DND-41 (cell line): ENCODE measurements at regions not wholly inside any gene's neighbourhood (a gene's known extent, or its start where the extent isn't known, plus 50 kb on each side); places are given as distances from the start of the nearest gene placed in this dataset.

Source experiments
- ATAC-seq: fragments of 200-7000 bp; cut with Tn5 transposase; 3 replicates; pipeline ENCODE4 v1.9.1; 2021; ENCODE audit warnings: low read depth; ENCODE audit not compliant: insufficient read depth
- DNase-seq: peaks from one replicate; pipeline ENCODE4 v3.0.0-alpha.2; 2020
- H2AFZ ChIP-seq: 2 replicates; pipeline ENCODE4 v1.6.0; 2012; ENCODE audit warnings: low read depth, low read length
- H3K27ac ChIP-seq: 2 replicates; pipeline ENCODE4 v1.5.1; 2012; ENCODE audit warnings: low read length, inconsistent platforms
- H3K27me3 ChIP-seq: fragments of 200-600 bp; sonication (generic); 2 replicates; pipeline ENCODE4 v1.6.0; 2012; ENCODE audit warnings: low read length, mild to moderate bottlenecking, inconsistent platforms; ENCODE audit not compliant: insufficient read depth, poor library complexity
- H3K36me3 ChIP-seq: 2 replicates; pipeline ENCODE4 v1.5.1; 2012; ENCODE audit warnings: low read length, inconsistent platforms; ENCODE audit not compliant: insufficient read depth
- H3K4me1 ChIP-seq: 2 replicates; pipeline ENCODE4 v1.5.1; 2012; ENCODE audit warnings: mild to moderate bottlenecking, low read length; ENCODE audit not compliant: insufficient read depth
- H3K4me2 ChIP-seq: 2 replicates; pipeline ENCODE4 v1.6.0; 2012; ENCODE audit warnings: mild to moderate bottlenecking, moderate library complexity, low read length, inconsistent platforms; ENCODE audit not compliant: insufficient read depth
- H3K4me3 ChIP-seq, 2 experiments: fragments of 200-600 bp in 1 of 2; shearing (Covaris generic) in 1 of 2; 2 replicates each; pipeline ENCODE4 v1.5.1; 2012 to 2016; ENCODE audit warnings: inconsistent platforms in 2 of 2, low read length in 2 of 2, mild to moderate bottlenecking in 2 of 2, low read depth in 1 of 2, moderate library complexity in 1 of 2
- H3K79me2 ChIP-seq: 2 replicates; pipeline ENCODE4 v1.6.0; 2012; ENCODE audit warnings: low read length, inconsistent platforms; ENCODE audit not compliant: insufficient read depth
- H3K9ac ChIP-seq: 2 replicates; pipeline ENCODE4 v1.6.0; 2012; ENCODE audit warnings: low read depth, mild to moderate bottlenecking, inconsistent platforms, low read length, moderate library complexity
- H3K9me3 ChIP-seq: 2 replicates; pipeline ENCODE4 v1.5.1; 2012; ENCODE audit warnings: low read length, moderate library complexity, mild to moderate bottlenecking, inconsistent platforms; ENCODE audit not compliant: insufficient read depth, severe bottlenecking
- H4K20me1 ChIP-seq: 2 replicates; pipeline ENCODE4 v1.6.0; 2012; ENCODE audit warnings: low read length; ENCODE audit not compliant: insufficient read depth
- EZH2 ChIP-seq: IDR thresholded peaks from 3 replicates; pipeline ENCODE4 v1.6.1; 2012; ENCODE audit warnings: borderline replicate concordance, low read depth, mild to moderate bottlenecking, moderate library complexity, low read length, inconsistent platforms; ENCODE audit not compliant: severe bottlenecking
- TF ChIP-seq, protein P1 (sequence below): IDR thresholded peaks from 2 replicates; pipeline ENCODE4 v1.5.1; 2012; ENCODE audit warnings: borderline replicate concordance, low read length, moderate library complexity, mild to moderate bottlenecking; ENCODE audit not compliant: poor library complexity, severe bottlenecking; ENCODE audit errors: extremely low read depth

GRCh38 chr12:113735131-113735530, 231.0 kb downstream of the RBM19 start:
- H3K27ac ChIP-seq, result no peak overlapping the region
- no peaks in the 10 kb centered on the region for H3K36me3 ChIP-seq
- H3K9ac ChIP-seq, result no peak overlapping the region
- DNase-seq (no peak), ATAC-seq (no peak)
- H3K4me1 ChIP-seq, result no peaks in the 10 kb centered on the region
- no peak overlapping the region for H3K4me3 ChIP-seq
- no peak for TF ChIP-seq EZH2
- TF ChIP-seq, protein P1, sequence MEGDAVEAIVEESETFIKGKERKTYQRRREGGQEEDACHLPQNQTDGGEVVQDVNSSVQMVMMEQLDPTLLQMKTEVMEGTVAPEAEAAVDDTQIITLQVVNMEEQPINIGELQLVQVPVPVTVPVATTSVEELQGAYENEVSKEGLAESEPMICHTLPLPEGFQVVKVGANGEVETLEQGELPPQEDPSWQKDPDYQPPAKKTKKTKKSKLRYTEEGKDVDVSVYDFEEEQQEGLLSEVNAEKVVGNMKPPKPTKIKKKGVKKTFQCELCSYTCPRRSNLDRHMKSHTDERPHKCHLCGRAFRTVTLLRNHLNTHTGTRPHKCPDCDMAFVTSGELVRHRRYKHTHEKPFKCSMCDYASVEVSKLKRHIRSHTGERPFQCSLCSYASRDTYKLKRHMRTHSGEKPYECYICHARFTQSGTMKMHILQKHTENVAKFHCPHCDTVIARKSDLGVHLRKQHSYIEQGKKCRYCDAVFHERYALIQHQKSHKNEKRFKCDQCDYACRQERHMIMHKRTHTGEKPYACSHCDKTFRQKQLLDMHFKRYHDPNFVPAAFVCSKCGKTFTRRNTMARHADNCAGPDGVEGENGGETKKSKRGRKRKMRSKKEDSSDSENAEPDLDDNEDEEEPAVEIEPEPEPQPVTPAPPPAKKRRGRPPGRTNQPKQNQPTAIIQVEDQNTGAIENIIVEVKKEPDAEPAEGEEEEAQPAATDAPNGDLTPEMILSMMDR, result no peak
- no peaks in the 10 kb centered on the region for H4K20me1 ChIP-seq
- no peak overlapping the region for H2AFZ ChIP-seq
- no peaks in the 10 kb centered on the region for H3K9me3 ChIP-seq
- H3K27me3 ChIP-seq, result peaks cover 3% of the 10 kb centered on the region
- H3K4me2 ChIP-seq, result no peak overlapping the region
- H3K79me2 ChIP-seq, result no peaks in the 10 kb centered on the region

DNA sequence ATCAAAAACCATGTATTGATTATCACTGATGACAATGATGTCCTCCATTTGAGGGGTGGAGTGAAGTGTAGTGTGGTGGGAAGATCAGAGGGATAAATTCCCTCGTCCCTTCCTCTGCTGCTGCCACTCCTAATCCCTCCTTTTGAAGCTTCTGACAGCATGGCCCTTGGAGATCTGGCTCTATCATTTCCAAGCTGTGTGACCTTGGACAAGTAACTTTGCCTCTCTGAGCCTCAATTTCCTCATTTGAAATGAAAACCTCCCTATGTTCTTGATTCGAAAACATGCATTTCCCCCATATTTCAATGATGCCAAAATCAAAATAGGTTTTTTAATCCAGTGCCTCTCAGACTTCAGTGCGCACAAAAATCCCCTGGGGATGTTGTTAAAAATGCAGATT, 231.6 kb downstream of the RBM19 start:
- Histone ChIP-seq H3K79me2 (no peaks in the 10 kb centered on the region), H3K9ac (no peak overlapping the region), H3K36me3 (no peaks in the 10 kb centered on the region), H4K20me1 (no peaks in the 10 kb centered on the region), H2AFZ (no peak overlapping the region), H3K4me3 (no peak overlapping the region), H3K9me3 (no peaks in the 10 kb centered on the region), H3K27ac (no peak overlapping the region), H3K4me1 (no peaks in the 10 kb centered on the region), H3K4me2 (no peak overlapping the region), H3K27me3 (peaks cover 5% of the 10 kb centered on the region)
- no peak for ATAC-seq
- DNase-seq, result no peak
- TF ChIP-seq EZH2, result no peak
- TF ChIP-seq, protein P1, result no peak

GRCh38 chr12:113732916-113733315, 233.2 kb downstream of the RBM19 start:
- Histone ChIP-seq H3K36me3 (no peaks in the 10 kb centered on the region), H3K27me3 (peaks cover 5% of the 10 kb centered on the region), H3K27ac (no peak overlapping the region), H3K4me2 (no peak overlapping the region), H3K4me1 (no peaks in the 10 kb centered on the region), H3K79me2 (no peaks in the 10 kb centered on the region), H3K4me3 (no peak overlapping the region), H4K20me1 (no peaks in the 10 kb centered on the region), H3K9ac (no peak overlapping the region), H2AFZ (no peak overlapping the region), H3K9me3 (no peaks in the 10 kb centered on the region)
- ATAC-seq (no peak), DNase-seq (no peak)
- TF ChIP-seq, protein P1, result no peak
- no peak for TF ChIP-seq EZH2

DNA sequence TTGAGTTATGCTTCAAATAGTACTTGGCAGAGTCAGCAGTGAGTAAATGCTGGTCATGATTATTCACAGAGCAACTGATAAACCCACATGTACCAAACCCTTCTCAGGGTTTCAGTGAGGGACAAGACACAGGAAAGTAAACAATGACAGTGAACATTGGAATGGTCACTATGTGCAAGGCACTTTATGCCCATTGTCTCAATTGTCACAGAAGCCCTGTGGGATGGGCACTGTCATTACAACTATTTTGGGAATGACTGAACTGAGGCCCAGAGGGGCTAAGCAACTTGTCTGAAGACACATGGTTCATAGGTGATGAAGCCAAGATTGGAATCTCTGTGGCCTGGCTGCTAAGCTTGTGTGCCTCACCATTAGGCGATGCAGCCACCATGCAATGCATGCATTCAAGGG, 238.5 kb downstream of the RBM19 start:
- no peak for ATAC-seq
- Histone ChIP-seq H3K36me3 (no peaks in the 10 kb centered on the region), H2AFZ (no peak overlapping the region), H3K9me3 (no peaks in the 10 kb centered on the region), H3K9ac (no peak overlapping the region), H4K20me1 (no peaks in the 10 kb centered on the region), H3K4me1 (no peaks in the 10 kb centered on the region), H3K4me2 (no peak overlapping the region), H3K4me3 (no peak overlapping the region), H3K27me3 (peaks cover 5% of the 10 kb centered on the region), H3K79me2 (no peaks in the 10 kb centered on the region), H3K27ac (no peak overlapping the region)
- no peak for TF ChIP-seq EZH2
- TF ChIP-seq, protein P1, result no peak
- DNase-seq, result no peak
